ENCODE measurements at regions not wholly inside any gene's neighbourhood (a gene's known extent, or its start where the extent isn't known, plus 50 kb on each side); places are given as distances from the start of the nearest gene placed in this dataset.

DNA sequence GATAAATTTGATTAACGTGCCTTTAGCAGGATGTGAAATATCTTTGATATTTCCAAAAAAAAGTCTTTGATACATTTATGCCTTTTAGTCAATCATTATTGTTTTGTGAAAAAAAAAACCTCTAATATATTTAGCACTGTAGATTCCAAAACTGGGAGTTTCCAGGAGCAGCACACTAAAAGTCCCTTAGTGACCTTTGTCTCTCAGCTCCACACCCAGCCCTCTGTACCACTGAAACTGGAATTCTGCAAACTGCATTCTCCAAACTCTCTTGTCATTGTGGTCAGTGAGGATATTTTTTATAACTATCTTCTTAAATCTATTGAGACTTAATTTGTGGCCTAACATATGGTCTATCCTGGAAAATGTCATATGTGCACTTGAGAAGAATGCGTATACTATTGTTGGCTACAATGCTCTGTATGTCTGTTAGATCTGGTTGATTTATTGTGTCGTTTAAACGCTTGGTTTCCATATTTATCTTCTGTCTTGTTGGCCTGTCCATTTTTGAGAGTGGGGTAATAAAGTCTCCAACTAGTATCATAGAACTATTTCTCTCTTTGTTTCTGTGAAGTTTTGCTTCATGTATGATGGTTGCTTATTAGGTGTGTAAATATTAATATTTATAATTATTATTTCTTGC is 73.2 kb upstream of the CNKSR3 start:
- H3K9me3 ChIP-seq (ENCODE audit: control insufficient read depth in 1 of 2, insufficient read depth in 1 of 2, low read depth in 1 of 2, low read length in 2 of 2), result no peaks in the 10 kb centered on the region
- H3K4me1 ChIP-seq (ENCODE audit: control insufficient read depth in 1 of 2, insufficient read depth in 2 of 2, low read length in 2 of 2), result no peaks in the 10 kb centered on the region
- CTCF ChIA-PET, result no interaction called here
- H4K20me1 ChIP-seq (ENCODE audit: insufficient read depth), result no peaks in the 10 kb centered on the region
- TF ChIP-seq, protein P1, sequence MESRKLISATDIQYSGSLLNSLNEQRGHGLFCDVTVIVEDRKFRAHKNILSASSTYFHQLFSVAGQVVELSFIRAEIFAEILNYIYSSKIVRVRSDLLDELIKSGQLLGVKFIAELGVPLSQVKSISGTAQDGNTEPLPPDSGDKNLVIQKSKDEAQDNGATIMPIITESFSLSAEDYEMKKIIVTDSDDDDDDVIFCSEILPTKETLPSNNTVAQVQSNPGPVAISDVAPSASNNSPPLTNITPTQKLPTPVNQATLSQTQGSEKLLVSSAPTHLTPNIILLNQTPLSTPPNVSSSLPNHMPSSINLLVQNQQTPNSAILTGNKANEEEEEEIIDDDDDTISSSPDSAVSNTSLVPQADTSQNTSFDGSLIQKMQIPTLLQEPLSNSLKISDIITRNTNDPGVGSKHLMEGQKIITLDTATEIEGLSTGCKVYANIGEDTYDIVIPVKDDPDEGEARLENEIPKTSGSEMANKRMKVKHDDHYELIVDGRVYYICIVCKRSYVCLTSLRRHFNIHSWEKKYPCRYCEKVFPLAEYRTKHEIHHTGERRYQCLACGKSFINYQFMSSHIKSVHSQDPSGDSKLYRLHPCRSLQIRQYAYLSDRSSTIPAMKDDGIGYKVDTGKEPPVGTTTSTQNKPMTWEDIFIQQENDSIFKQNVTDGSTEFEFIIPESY (IDR thresholded peaks at IDR 0.05; ENCODE audit: extremely low read depth, insufficient replicate concordance, low read length), result no peak
- TF ChIP-seq POLR2A (IDR thresholded peaks at IDR 0.05; ENCODE audit: borderline replicate concordance, extremely low read depth, insufficient read depth, insufficient read length), result no peak
- no peak for TF ChIP-seq MAX (IDR thresholded peaks at IDR 0.05)
- no peak for TF ChIP-seq POLR2AphosphoS5 (IDR thresholded peaks at IDR 0.05; ENCODE audit: low read depth, low read length)
- TF ChIP-seq YY1 (IDR thresholded peaks at IDR 0.05; ENCODE audit: extremely low read depth, insufficient replicate concordance, low read depth, low read length), result no peak
- no peak for TF ChIP-seq EZH2phosphoT487 (IDR thresholded peaks at IDR 0.05; ENCODE audit: borderline replicate concordance)
- TF ChIP-seq ZFX (IDR thresholded peaks at IDR 0.05), result no peak
- TF ChIP-seq ZNF274 (IDR thresholded peaks at IDR 0.05; ENCODE audit: low read depth, low read length), result no peak
- no peak for TF ChIP-seq SRF (IDR thresholded peaks at IDR 0.05; ENCODE audit: low read depth)
- no peak for TF ChIP-seq JUND (IDR thresholded peaks at IDR 0.05)
- no peak for TF ChIP-seq EGR1 (IDR thresholded peaks at IDR 0.05; ENCODE audit: low read depth)
- RAD21 ChIA-PET (ENCODE audit: low non-redundant PET in 1 of 2, low total read pairs in 2 of 2, uncharacterized antibody in 2 of 2, unreplicated experiment in 2 of 2), result no interaction called here
- BruUV-seq (replicated peaks), result no TSS peak
- no peaks in the 10 kb centered on the region for H3K36me3 ChIP-seq (ENCODE audit: control insufficient read depth in 1 of 2, insufficient read depth in 2 of 2, low read length in 2 of 2)
- no peak overlapping the region for H3K27ac ChIP-seq (ENCODE audit: low read depth, low read length)
- H3K27me3 ChIP-seq (ENCODE audit: insufficient read depth, low read length), result no peaks in the 10 kb centered on the region
- H3K4me2 ChIP-seq (ENCODE audit: low read length), result no peak overlapping the region
- no peak for ATAC-seq
- no peak overlapping the region for H3K9ac ChIP-seq (ENCODE audit: low read length)
- H3K4me3 ChIP-seq (replicated peaks in 1 of 2; ENCODE audit: low read depth in 1 of 2, low read length in 2 of 2), result no peak overlapping the region
- POLR2A ChIA-PET, result no interaction called here
- H3K9me2 ChIP-seq (ENCODE audit: insufficient read depth), result no peaks in the 10 kb centered on the region
- no peaks in the 10 kb centered on the region for H3K79me2 ChIP-seq (ENCODE audit: insufficient read depth, low read length)
- H2AFZ ChIP-seq (ENCODE audit: low read depth, low read length, poor library complexity, severe bottlenecking), result no peak overlapping the region
- DNase-seq (ENCODE audit: low read depth, low spot score), result no peak
- intact Hi-C loops (cut with micrococcal nuclease), result no loop called here
